ENCODE measurements at regions not wholly inside any gene's neighbourhood (a gene's known extent, or its start where the extent isn't known, plus 50 kb on each side); places are given as distances from the start of the nearest gene placed in this dataset.

GRCh38 chr11:122213171-122213570 is 97.2 kb upstream of the BLID start:
- no peaks in the 10 kb centered on the region for H3K36me3 Mint-ChIP-seq (ENCODE audit: insufficient read depth, unreplicated experiment)
- peaks cover 13% of the 10 kb centered on the region for H3K27me3 Mint-ChIP-seq (ENCODE audit: unreplicated experiment)
- intact Hi-C loops (cut with micrococcal nuclease; ENCODE audit: unreplicated experiment) = no loop called here
- TF ChIP-seq CTCF (IDR thresholded peaks at IDR 0.05; ENCODE audit: unreplicated experiment) = no peak
- peaks cover 9% of the 10 kb centered on the region for H3K4me1 Mint-ChIP-seq (ENCODE audit: low read depth, unreplicated experiment)
- no peaks in the 10 kb centered on the region for H3K9me3 Mint-ChIP-seq (ENCODE audit: low read depth, unreplicated experiment)
- no TSS peak for BruUV-seq (replicated peaks)
- no peak overlapping the region for H3K4me3 Mint-ChIP-seq (ENCODE audit: low read depth, unreplicated experiment)
- CTCF ChIA-PET = no interaction called here
- DNase-seq = no peak
- no peak overlapping the region for H3K27ac Mint-ChIP-seq (ENCODE audit: unreplicated experiment)

- no peaks in the 10 kb centered on the region for H3K36me3 Mint-ChIP-seq (ENCODE audit: insufficient read depth, unreplicated experiment)
- intact Hi-C loops (cut with micrococcal nuclease; ENCODE audit: unreplicated experiment) = no loop called here
Measured at GRCh38 chr11:122210367-122210997, 94.5 kb upstream of the BLID start.

GRCh38 chr11:122209619-122210366 is 93.8 kb upstream of the BLID start:
- TF ChIP-seq CTCF (IDR thresholded peaks at IDR 0.05; ENCODE audit: unreplicated experiment) = no peak
- Mint-ChIP-seq H3K27me3 (ENCODE audit: unreplicated experiment) (peaks cover 33% of the 10 kb centered on the region), H3K36me3 (ENCODE audit: insufficient read depth, unreplicated experiment) (no peaks in the 10 kb centered on the region), H3K4me3 (ENCODE audit: low read depth, unreplicated experiment) (no peak overlapping the region), H3K27ac (ENCODE audit: unreplicated experiment) (no peak overlapping the region), H3K4me1 (ENCODE audit: low read depth, unreplicated experiment) (peaks cover 9% of the 10 kb centered on the region), H3K9me3 (ENCODE audit: low read depth, unreplicated experiment) (no peaks in the 10 kb centered on the region)
- BruUV-seq (replicated peaks) = no TSS peak
- intact Hi-C loops (cut with micrococcal nuclease; ENCODE audit: unreplicated experiment) = no loop called here
- CTCF ChIA-PET = interaction anchor here (0.7 kb wide), 1 partner anchor 101 kb away, joined by 3 read pairs; no protein-coding TSS in a partner anchor
- no peak for DNase-seq

More at GRCh38 chr11:122210367-122210997, 94.5 kb upstream of the BLID start:
- Mint-ChIP-seq H3K27ac (ENCODE audit: unreplicated experiment) (no peak overlapping the region), H3K4me3 (ENCODE audit: low read depth, unreplicated experiment) (no peak overlapping the region), H3K9me3 (ENCODE audit: low read depth, unreplicated experiment) (no peaks in the 10 kb centered on the region), H3K4me1 (ENCODE audit: low read depth, unreplicated experiment) (peaks cover 9% of the 10 kb centered on the region), H3K27me3 (ENCODE audit: unreplicated experiment) (peaks cover 26% of the 10 kb centered on the region)
- CTCF ChIA-PET = interaction anchor here (0.6 to 0.7 kb wide), 2 partner anchors 18 to 102 kb away, joined by 3 read pairs; no protein-coding TSS in a partner anchor
- no peak for TF ChIP-seq CTCF (IDR thresholded peaks at IDR 0.05; ENCODE audit: unreplicated experiment)
- BruUV-seq (replicated peaks) = no TSS peak
- DNase-seq = no peak

GRCh38 chr11:122207921-122208764 is 92.1 kb upstream of the BLID start:
- no peak for DNase-seq
- H3K36me3 Mint-ChIP-seq (ENCODE audit: insufficient read depth, unreplicated experiment) = no peaks in the 10 kb centered on the region
- no peaks in the 10 kb centered on the region for H3K9me3 Mint-ChIP-seq (ENCODE audit: low read depth, unreplicated experiment)
- intact Hi-C loops (cut with micrococcal nuclease; ENCODE audit: unreplicated experiment) = no loop called here
- H3K27ac Mint-ChIP-seq (ENCODE audit: unreplicated experiment) = no peak overlapping the region
- H3K4me1 Mint-ChIP-seq (ENCODE audit: low read depth, unreplicated experiment) = peaks cover 9% of the 10 kb centered on the region
- no peak overlapping the region for H3K4me3 Mint-ChIP-seq (ENCODE audit: low read depth, unreplicated experiment)
- TF ChIP-seq CTCF (IDR thresholded peaks at IDR 0.05; ENCODE audit: unreplicated experiment) = no peak
- H3K27me3 Mint-ChIP-seq (ENCODE audit: unreplicated experiment) = peaks cover 49% of the 10 kb centered on the region
- no TSS peak for BruUV-seq (replicated peaks)
- CTCF ChIA-PET = no interaction called here

Data from Calu3 (cell line).